Sigmoid colon (tissue), 4 donors: ENCODE measurements at regions not wholly inside any gene's neighbourhood (a gene's known extent, or its start where the extent isn't known, plus 50 kb on each side); places are given as distances from the start of the nearest gene placed in this dataset.

Source experiments
- EP300 ChIP-seq, 4 donors: sonication (generic); formaldehyde crosslinking; IDR thresholded peaks; one replicate each; pipeline ENCODE4 v1.6.1; 2017; ENCODE audit warnings: antibody characterized with exemption in 4 of 4
- POLR2A ChIP-seq, 2 donors: fragments of 450-650 bp; IDR thresholded peaks; one replicate each; pipeline ENCODE4 v1.6.1; 2016; ENCODE audit warnings: antibody characterized with exemption in 2 of 2, mild to moderate bottlenecking in 2 of 2, moderate library complexity in 2 of 2
- POLR2AphosphoS5 ChIP-seq, 4 donors: sonication (generic); formaldehyde crosslinking; IDR thresholded peaks; one replicate each; pipeline ENCODE4 v1.6.1; 2017; ENCODE audit warnings: antibody characterized with exemption in 4 of 4
- TF ChIP-seq, protein P1 (sequence below), 4 experiments: fragments of 450-650 bp in 3 of 4; fragments of 200-600 bp in 1 of 4; IDR thresholded peaks; one replicate each; pipeline ENCODE4 v1.5.1; 2016 to 2019; ENCODE audit warnings: antibody characterized with exemption in 4 of 4, mild to moderate bottlenecking in 3 of 4, moderate library complexity in 2 of 4

DNA sequence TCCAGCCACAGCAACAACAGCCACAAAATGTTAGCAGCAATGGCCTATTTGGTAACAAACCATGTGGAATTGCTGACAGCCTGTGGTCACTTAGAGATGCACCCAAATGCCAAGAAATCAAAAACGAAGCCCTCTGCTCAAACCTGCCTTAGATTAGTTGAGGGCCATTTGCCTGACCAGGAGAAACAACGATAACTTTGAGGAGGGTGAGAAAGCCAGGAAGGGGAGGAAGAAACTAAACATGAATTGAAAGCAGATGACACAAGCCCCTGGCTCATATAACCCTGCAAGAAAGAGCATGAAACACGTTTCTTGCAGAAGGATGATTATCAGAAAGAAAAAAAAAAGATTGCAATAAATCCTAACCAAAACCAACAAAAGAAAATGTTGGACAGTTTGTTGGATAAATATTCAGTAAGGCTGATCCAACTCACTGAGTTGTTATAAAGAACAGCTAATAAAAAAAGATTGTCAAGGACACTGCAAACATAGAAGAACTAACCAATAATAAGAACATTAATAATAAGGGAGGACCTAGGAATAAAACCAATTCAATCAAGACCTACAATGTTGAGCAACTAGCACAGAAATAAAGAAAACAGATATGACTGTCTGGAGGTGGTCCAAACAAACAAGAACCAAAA is 140.5 kb upstream of the SLC30A5 start:
- TF ChIP-seq POLR2A (IDR thresholded peaks at IDR 0.05) (no peak), POLR2AphosphoS5 (IDR thresholded peaks at IDR 0.05) (peak in 1 of 4 donors; percentile 15), EP300 (IDR thresholded peaks at IDR 0.05) (no peak)
- TF ChIP-seq, protein P1, sequence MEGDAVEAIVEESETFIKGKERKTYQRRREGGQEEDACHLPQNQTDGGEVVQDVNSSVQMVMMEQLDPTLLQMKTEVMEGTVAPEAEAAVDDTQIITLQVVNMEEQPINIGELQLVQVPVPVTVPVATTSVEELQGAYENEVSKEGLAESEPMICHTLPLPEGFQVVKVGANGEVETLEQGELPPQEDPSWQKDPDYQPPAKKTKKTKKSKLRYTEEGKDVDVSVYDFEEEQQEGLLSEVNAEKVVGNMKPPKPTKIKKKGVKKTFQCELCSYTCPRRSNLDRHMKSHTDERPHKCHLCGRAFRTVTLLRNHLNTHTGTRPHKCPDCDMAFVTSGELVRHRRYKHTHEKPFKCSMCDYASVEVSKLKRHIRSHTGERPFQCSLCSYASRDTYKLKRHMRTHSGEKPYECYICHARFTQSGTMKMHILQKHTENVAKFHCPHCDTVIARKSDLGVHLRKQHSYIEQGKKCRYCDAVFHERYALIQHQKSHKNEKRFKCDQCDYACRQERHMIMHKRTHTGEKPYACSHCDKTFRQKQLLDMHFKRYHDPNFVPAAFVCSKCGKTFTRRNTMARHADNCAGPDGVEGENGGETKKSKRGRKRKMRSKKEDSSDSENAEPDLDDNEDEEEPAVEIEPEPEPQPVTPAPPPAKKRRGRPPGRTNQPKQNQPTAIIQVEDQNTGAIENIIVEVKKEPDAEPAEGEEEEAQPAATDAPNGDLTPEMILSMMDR (IDR thresholded peaks at IDR 0.05): no peak
